C4-2B (cell line): ENCODE measurements at regions not wholly inside any gene's neighbourhood (a gene's known extent, or its start where the extent isn't known, plus 50 kb on each side); places are given as distances from the start of the nearest gene placed in this dataset.

Source experiments
- CTCF ChIP-seq: fragments of 450-650 bp; conservative IDR thresholded peaks from 2 replicates; pipeline ENCODE4 v1.5.1; 2017; ENCODE audit warnings: mild to moderate bottlenecking
- ZFX ChIP-seq: fragments of 450-650 bp; IDR thresholded peaks from 2 replicates; pipeline ENCODE4 v1.6.1; 2017

GRCh38 chr10:4103603-4104002 is 318.6 kb upstream of the KLF6 start:
- TF ChIP-seq CTCF = no peak
- TF ChIP-seq ZFX = no peak
